ENCODE measurements at regions not wholly inside any gene's neighbourhood (a gene's known extent, or its start where the extent isn't known, plus 50 kb on each side); places are given as distances from the start of the nearest gene placed in this dataset.
"Not testable (repeated sequence)": the region's sequence is repeated elsewhere in the genome, so short reads cannot be mapped to it uniquely, and the experiment has no call there.

DNA sequence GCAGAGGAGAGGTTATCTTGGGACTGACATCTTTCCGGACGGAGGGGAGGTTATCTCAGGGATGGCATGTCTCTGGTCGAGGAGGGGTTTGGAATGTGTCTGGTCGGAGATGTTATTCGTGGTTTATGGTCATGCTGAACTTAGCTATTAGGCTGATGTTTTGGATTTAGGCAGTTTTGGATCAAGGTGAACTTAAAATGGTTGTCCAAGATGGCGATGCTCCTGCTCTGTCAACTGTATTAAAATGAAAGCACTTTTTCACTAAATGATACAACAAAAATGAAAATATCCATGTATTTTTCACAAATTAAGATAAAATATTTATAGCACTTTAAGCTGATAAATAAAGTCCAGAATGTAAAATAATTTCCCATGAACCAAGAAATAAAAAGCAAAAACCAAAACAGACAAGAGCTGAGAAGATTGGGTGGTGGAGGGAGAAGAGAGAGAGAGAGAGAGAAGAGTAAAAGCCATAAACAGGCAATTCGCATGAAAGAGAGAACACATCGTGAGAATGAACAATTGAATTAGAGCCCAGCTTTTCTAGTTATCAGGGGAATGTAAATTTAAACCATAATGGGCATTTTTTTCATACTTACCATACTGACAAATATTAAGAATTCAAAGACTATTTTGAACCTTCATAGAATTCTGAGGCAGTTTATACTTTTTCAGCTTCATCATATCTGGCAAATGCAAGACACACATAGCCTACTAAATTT, 2236.0 kb upstream of the AGA start:
- Histone ChIP-seq H3K27me3 (no peaks in the 10 kb centered on the region), H3K36me3 (ENCODE audit: low read depth, missing control alignments) (no peaks in the 10 kb centered on the region), H3K4me1 (no peaks in the 10 kb centered on the region), H3K27ac (no peak overlapping the region), H3K4me3 (no peak overlapping the region), H3K9me3 (no peaks in the 10 kb centered on the region)
- WGBS, 2 donors: 45 to 57% methylated on average over 8 of the region's 8 CpGs
- TF ChIP-seq, protein P1, sequence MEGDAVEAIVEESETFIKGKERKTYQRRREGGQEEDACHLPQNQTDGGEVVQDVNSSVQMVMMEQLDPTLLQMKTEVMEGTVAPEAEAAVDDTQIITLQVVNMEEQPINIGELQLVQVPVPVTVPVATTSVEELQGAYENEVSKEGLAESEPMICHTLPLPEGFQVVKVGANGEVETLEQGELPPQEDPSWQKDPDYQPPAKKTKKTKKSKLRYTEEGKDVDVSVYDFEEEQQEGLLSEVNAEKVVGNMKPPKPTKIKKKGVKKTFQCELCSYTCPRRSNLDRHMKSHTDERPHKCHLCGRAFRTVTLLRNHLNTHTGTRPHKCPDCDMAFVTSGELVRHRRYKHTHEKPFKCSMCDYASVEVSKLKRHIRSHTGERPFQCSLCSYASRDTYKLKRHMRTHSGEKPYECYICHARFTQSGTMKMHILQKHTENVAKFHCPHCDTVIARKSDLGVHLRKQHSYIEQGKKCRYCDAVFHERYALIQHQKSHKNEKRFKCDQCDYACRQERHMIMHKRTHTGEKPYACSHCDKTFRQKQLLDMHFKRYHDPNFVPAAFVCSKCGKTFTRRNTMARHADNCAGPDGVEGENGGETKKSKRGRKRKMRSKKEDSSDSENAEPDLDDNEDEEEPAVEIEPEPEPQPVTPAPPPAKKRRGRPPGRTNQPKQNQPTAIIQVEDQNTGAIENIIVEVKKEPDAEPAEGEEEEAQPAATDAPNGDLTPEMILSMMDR (IDR thresholded peaks at IDR 0.05): no peak
- TF ChIP-seq POLR2A (IDR thresholded peaks at IDR 0.05): no peak
- DNase-seq: no peak
- intact Hi-C loops (cut with DNase I; ENCODE audit: low total_unique reads): no loop called here

GRCh38 chr4:179683661-179684060, 2241.4 kb upstream of the AGA start:
- H3K27ac ChIP-seq; H3K9me3 ChIP-seq; H3K4me1 ChIP-seq; H3K36me3 ChIP-seq (ENCODE audit: low read depth, missing control alignments); H3K27me3 ChIP-seq; intact Hi-C loops (cut with DNase I; ENCODE audit: low total_unique reads); H3K4me3 ChIP-seq; DNase-seq: not testable (repeated sequence)
- 79 to 93% methylated on average over 4 of the region's 4 CpGs for WGBS, 2 donors

DNA sequence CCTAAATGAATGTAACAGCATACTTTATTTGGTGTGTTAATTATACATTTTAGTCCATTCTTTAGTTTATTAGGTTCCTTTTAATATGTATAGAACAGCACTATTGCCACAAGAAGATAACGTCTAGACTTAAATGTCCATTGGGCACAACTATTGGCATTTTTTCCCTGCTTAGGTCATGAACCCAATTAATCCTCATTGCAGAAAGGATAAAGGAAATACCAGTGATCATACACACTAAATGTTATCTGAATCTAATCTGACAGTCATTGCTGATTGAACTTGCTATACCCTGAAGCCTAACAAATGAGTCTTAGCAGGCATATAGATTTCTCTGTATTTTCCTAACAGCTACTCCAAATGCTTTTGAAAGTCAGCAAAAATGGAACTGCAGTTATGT, 2250.0 kb upstream of the AGA start:
- H3K4me3 ChIP-seq: no peak overlapping the region
- 65 to 67% methylated on average over 1 of the region's 1 CpG for WGBS, 2 donors
- no peaks in the 10 kb centered on the region for H3K36me3 ChIP-seq (ENCODE audit: low read depth, missing control alignments)
- intact Hi-C loops (cut with DNase I; ENCODE audit: low total_unique reads): no loop called here
- H3K9me3 ChIP-seq: no peaks in the 10 kb centered on the region
- no peaks in the 10 kb centered on the region for H3K4me1 ChIP-seq
- H3K27me3 ChIP-seq: no peaks in the 10 kb centered on the region
- no peak overlapping the region for H3K27ac ChIP-seq
- TF ChIP-seq, protein P1 (IDR thresholded peaks at IDR 0.05): no peak
- no peak for TF ChIP-seq POLR2A (IDR thresholded peaks at IDR 0.05)
- no peak for DNase-seq

DNA sequence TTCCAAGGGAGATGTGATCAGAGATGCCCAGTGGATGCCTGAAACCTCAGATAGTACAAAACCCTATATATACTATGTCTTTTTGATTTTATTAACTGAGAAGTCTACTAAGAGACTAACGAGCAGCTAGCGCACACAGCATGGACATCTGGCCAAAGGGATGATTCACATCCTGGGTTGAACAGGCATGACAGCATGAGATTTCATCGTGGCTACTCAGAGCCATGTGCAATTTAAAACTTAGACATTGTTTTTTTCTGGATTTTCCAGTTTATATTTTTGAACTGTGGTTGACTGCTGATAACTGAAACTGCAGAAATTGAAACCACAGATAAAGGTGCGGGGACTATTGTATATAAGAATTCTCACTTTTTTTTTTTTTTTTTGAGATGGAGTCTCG, 2252.9 kb upstream of the AGA start:
- Histone ChIP-seq H3K27me3 (no peaks in the 10 kb centered on the region), H3K4me1 (no peaks in the 10 kb centered on the region), H3K4me3 (no peak overlapping the region), H3K27ac (no peak overlapping the region), H3K9me3 (no peaks in the 10 kb centered on the region), H3K36me3 (ENCODE audit: low read depth, missing control alignments) (no peaks in the 10 kb centered on the region)
- 83 to 85% methylated on average over 5 of the region's 5 CpGs for WGBS, 2 donors
- no peak for DNase-seq
- intact Hi-C loops (cut with DNase I; ENCODE audit: low total_unique reads): no loop called here
- TF ChIP-seq, protein P1 (IDR thresholded peaks at IDR 0.05): no peak
- TF ChIP-seq POLR2A (IDR thresholded peaks at IDR 0.05): no peak

DNA sequence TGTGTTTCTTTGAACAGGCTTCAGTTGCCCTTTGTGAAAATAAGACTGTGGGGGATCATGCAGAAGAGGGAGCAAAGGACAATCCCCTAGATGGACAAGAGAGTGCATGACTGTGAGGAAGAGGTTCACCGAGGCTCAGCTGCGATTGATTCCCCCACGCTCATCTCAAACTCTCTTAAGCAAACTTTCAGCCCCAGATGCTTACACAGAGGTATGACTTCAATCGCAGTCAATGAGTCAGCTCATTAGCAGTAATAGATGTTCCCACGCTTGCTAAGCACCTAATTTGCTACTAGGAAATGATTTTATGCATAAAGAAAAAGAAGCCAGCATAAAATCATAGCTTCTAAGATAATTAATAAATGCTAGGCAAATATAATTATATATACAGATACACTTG, 2256.1 kb upstream of the AGA start:
- TF ChIP-seq, protein P1 (IDR thresholded peaks at IDR 0.05): no peak
- TF ChIP-seq POLR2A (IDR thresholded peaks at IDR 0.05): no peak
- H3K4me3 ChIP-seq: no peak overlapping the region
- H3K27ac ChIP-seq: no peak overlapping the region
- H3K27me3 ChIP-seq: no peaks in the 10 kb centered on the region
- H3K36me3 ChIP-seq (ENCODE audit: low read depth, missing control alignments): no peaks in the 10 kb centered on the region
- no peaks in the 10 kb centered on the region for H3K9me3 ChIP-seq
- intact Hi-C loops (cut with DNase I; ENCODE audit: low total_unique reads): no loop called here
- 82 to 84% methylated on average over 5 of the region's 5 CpGs for WGBS, 2 donors
- DNase-seq: no peak
- no peaks in the 10 kb centered on the region for H3K4me1 ChIP-seq
